H9 (cell line): ENCODE measurements at regions not wholly inside any gene's neighbourhood (a gene's known extent, or its start where the extent isn't known, plus 50 kb on each side); places are given as distances from the start of the nearest gene placed in this dataset.

ENCODE experiments used
- DNase-seq: peaks from one replicate; pipeline ENCODE4 v3.0.0-alpha.2; 2017
- H2AFZ ChIP-seq: one replicate; pipeline ENCODE4 v1.6.1; 2013; ENCODE audit warnings: mild to moderate bottlenecking, low read length, control low read depth, moderate library complexity
- H2AK5ac ChIP-seq: 2 replicates; pipeline ENCODE4 v1.6.1; 2013; ENCODE audit warnings: low read length, control low read depth, mixed read lengths; ENCODE audit not compliant: insufficient read length
- H2BK120ac ChIP-seq: one replicate; pipeline ENCODE4 v1.6.1; 2013; ENCODE audit warnings: low read depth, mild to moderate bottlenecking, low read length, control low read depth, inconsistent platforms; ENCODE audit not compliant: poor library complexity, severe bottlenecking
- H2BK12ac ChIP-seq: 2 replicates; pipeline ENCODE4 v1.6.1; 2013; ENCODE audit warnings: low read length, control low read depth, mixed read lengths, low read depth; ENCODE audit not compliant: insufficient read length
- H2BK15ac ChIP-seq: 2 replicates; pipeline ENCODE4 v1.6.1; 2013; ENCODE audit warnings: low read depth, low read length, control low read depth
- H2BK20ac ChIP-seq: one replicate; pipeline ENCODE4 v1.6.1; 2013; ENCODE audit warnings: low read depth, mild to moderate bottlenecking, low read length, control low read depth, inconsistent platforms; ENCODE audit not compliant: poor library complexity, severe bottlenecking
- H2BK5ac ChIP-seq: 2 replicates; pipeline ENCODE4 v1.6.1; 2013; ENCODE audit warnings: low read length, control low read depth, mixed read lengths; ENCODE audit not compliant: insufficient read length
- H3K14ac ChIP-seq: 2 replicates; pipeline ENCODE4 v1.6.1; 2013; ENCODE audit warnings: low read length, control low read depth; ENCODE audit not compliant: insufficient read depth
- H3K18ac ChIP-seq: 2 replicates; pipeline ENCODE4 v1.6.1; 2013; ENCODE audit warnings: low read depth, mild to moderate bottlenecking, mixed read lengths, low read length, control low read depth; ENCODE audit not compliant: insufficient read length
- H3K23ac ChIP-seq: 2 replicates; pipeline ENCODE4 v1.6.1; 2013; ENCODE audit warnings: low read length, control low read depth, mixed read lengths, low read depth; ENCODE audit not compliant: insufficient read length
- H3K23me2 ChIP-seq: 2 replicates; pipeline ENCODE4 v1.6.1; 2013; ENCODE audit warnings: low read depth, mild to moderate bottlenecking, mixed read lengths, low read length, control low read depth; ENCODE audit not compliant: insufficient read length, poor library complexity, severe bottlenecking
- H3K27ac ChIP-seq: 2 replicates; pipeline ENCODE4 v1.5.1; 2013; ENCODE audit warnings: low read length, control low read depth, mixed read lengths, low read depth; ENCODE audit not compliant: insufficient read length
- H3K27me3 ChIP-seq: 2 replicates; pipeline ENCODE4 v1.6.1; 2013; ENCODE audit warnings: low read length, control low read depth, inconsistent platforms; ENCODE audit not compliant: insufficient read depth
- H3K4ac ChIP-seq: 2 replicates; pipeline ENCODE4 v1.6.1; 2013; ENCODE audit warnings: low read depth, mild to moderate bottlenecking, control low read depth, inconsistent platforms, low read length, moderate library complexity
- H3K4me1 ChIP-seq: 2 replicates; pipeline ENCODE4 v1.6.1; 2013; ENCODE audit warnings: low read length, control low read depth, inconsistent platforms; ENCODE audit not compliant: insufficient read depth
- H3K4me2 ChIP-seq: 2 replicates; pipeline ENCODE4 v1.6.1; 2013; ENCODE audit warnings: low read length, control low read depth, mixed read lengths; ENCODE audit not compliant: insufficient read length, insufficient read depth
- H3K56ac ChIP-seq: 2 replicates; pipeline ENCODE4 v1.6.1; 2013; ENCODE audit warnings: low read depth, mild to moderate bottlenecking, mixed read lengths, low read length, control low read depth; ENCODE audit not compliant: insufficient read length
- H3K79me1 ChIP-seq: 2 replicates; pipeline ENCODE4 v1.6.1; 2013; ENCODE audit warnings: low read depth, mild to moderate bottlenecking, moderate library complexity, low read length, control low read depth, inconsistent platforms; ENCODE audit not compliant: insufficient read depth, poor library complexity, severe bottlenecking
- H3K79me2 ChIP-seq: 2 replicates; pipeline ENCODE4 v1.6.1; 2013; ENCODE audit warnings: low read length, control low read depth, inconsistent platforms; ENCODE audit not compliant: insufficient read depth
- H3K9ac ChIP-seq: 2 replicates; pipeline ENCODE4 v1.6.1; 2013; ENCODE audit warnings: low read length, control low read depth, mixed read lengths; ENCODE audit not compliant: insufficient read length; ENCODE audit errors: extremely low read depth
- H3K9me3 ChIP-seq: one replicate; pipeline ENCODE4 v1.6.1; 2013; ENCODE audit warnings: low read depth, low read length, inconsistent platforms; ENCODE audit not compliant: control insufficient read depth
- H3T11ph ChIP-seq: one replicate; pipeline ENCODE4 v1.6.1; 2013; ENCODE audit warnings: mild to moderate bottlenecking, low read length, control low read depth, inconsistent platforms
- H4K20me1 ChIP-seq: one replicate; pipeline ENCODE4 v1.6.1; 2013; ENCODE audit not compliant: control insufficient read depth, insufficient read length, insufficient read depth
- H4K5ac ChIP-seq: 2 replicates; pipeline ENCODE4 v1.6.1; 2013; ENCODE audit warnings: low read depth, mild to moderate bottlenecking, mixed read lengths, low read length, control low read depth; ENCODE audit not compliant: insufficient read length
- H4K8ac ChIP-seq: replicated peaks from 2 replicates; pipeline ENCODE4 v1.6.1; 2013; ENCODE audit warnings: low read length, control low read depth, mixed read lengths, low read depth; ENCODE audit not compliant: insufficient read length
- H4K91ac ChIP-seq: 2 replicates; pipeline ENCODE4 v1.6.1; 2013; ENCODE audit warnings: low read depth, mild to moderate bottlenecking, moderate library complexity, mixed read lengths, low read length, control low read depth; ENCODE audit not compliant: insufficient read length
- H3K27ac Mint-ChIP-seq, 3 experiments: 2 replicates in 2 of 3; 3 replicates in 1 of 3; pipeline ENCODE4 v1.8.0; 2020 to 2021; ENCODE audit warnings: mixed read lengths in 3 of 3, mild to moderate bottlenecking in 1 of 3, moderate library complexity in 1 of 3
- H3K27me3 Mint-ChIP-seq: 2 replicates; pipeline ENCODE4 v1.8.0; 2021; ENCODE audit warnings: low read depth, mild to moderate bottlenecking, moderate library complexity, mixed read lengths
- H3K36me3 Mint-ChIP-seq, 3 experiments: 2 replicates in 2 of 3; 3 replicates in 1 of 3; pipeline ENCODE4 v1.8.0; 2020 to 2021; ENCODE audit warnings: low read depth in 3 of 3, mixed read lengths in 3 of 3; ENCODE audit not compliant: insufficient read depth in 1 of 3
- H3K4me1 Mint-ChIP-seq, 2 experiments: 2 replicates each; pipeline ENCODE4 v1.8.0; 2020; ENCODE audit warnings: mixed read lengths in 2 of 2
- H3K4me3 Mint-ChIP-seq, 2 experiments: 2 replicates in 1 of 2; 3 replicates in 1 of 2; pipeline ENCODE4 v1.8.0; 2020 to 2021; ENCODE audit warnings: mild to moderate bottlenecking in 2 of 2, mixed read lengths in 2 of 2, moderate library complexity in 1 of 2
- H3K9me3 Mint-ChIP-seq, 2 experiments: 2 replicates in 1 of 2; 3 replicates in 1 of 2; pipeline ENCODE4 v1.8.0; 2020; ENCODE audit warnings: mild to moderate bottlenecking in 2 of 2, mixed read lengths in 2 of 2, moderate library complexity in 1 of 2
- CTCF ChIP-seq: fragments of 200-600 bp; sonication (generic); conservative IDR thresholded peaks from 3 replicates; pipeline ENCODE4 v1.8.0; 2021; ENCODE audit warnings: antibody characterized with exemption, mild to moderate bottlenecking
- WGBS: extraction: QIAGEN DNeasy Blood & Tissue Kit; methylation state at CpG from one replicate; pipeline ENCODE4 v1.1.7; 2013; ENCODE audit warnings: missing lambda C conversion rate, low lambda C conversion rate, mixed read lengths; ENCODE audit not compliant: insufficient read length; ENCODE audit errors: extremely low coverage; 5-methylcytosine and 5-hydroxymethylcytosine counted together

GRCh38 chr2:58971511-58972360 lies 730.6 kb upstream of the FANCL start:
- no peak overlapping the region for H3K4ac ChIP-seq
- TF ChIP-seq CTCF, result no peak
- H3K9ac ChIP-seq, result no peak overlapping the region
- H2BK20ac ChIP-seq, result no peak overlapping the region
- Mint-ChIP-seq H3K27me3 (no peaks in the 10 kb centered on the region), H3K36me3 (no peaks in the 10 kb centered on the region), H3K9me3 (no peaks in the 10 kb centered on the region), H3K4me3 (no peak overlapping the region), H3K27ac (no peak overlapping the region), H3K4me1 (peaks cover 49 to 55% of the 10 kb centered on the region in 2 experiments)
- no peaks in the 10 kb centered on the region for H3K79me2 ChIP-seq
- no peaks in the 10 kb centered on the region for H3K27me3 ChIP-seq
- H3K27ac ChIP-seq, result no peak overlapping the region
- peaks cover 14% of the 10 kb centered on the region; the same call in 1 of the 2 replicates for H3K4me1 ChIP-seq
- no peak overlapping the region for H3K56ac ChIP-seq
- H3K14ac ChIP-seq, result no peak overlapping the region
- no peaks in the 10 kb centered on the region for H3K9me3 ChIP-seq
- H2BK15ac ChIP-seq, result no peak overlapping the region
- H4K5ac ChIP-seq, result no peak overlapping the region
- no CpG with 5 or more reads among the region's 14 CpGs for WGBS
- no peak overlapping the region for H2BK5ac ChIP-seq
- H2AK5ac ChIP-seq, result no peak overlapping the region
- H4K20me1 ChIP-seq, result no peaks in the 10 kb centered on the region
- no peak for DNase-seq
- H3T11ph ChIP-seq, result no peak overlapping the region
- H3K23me2 ChIP-seq, result no peaks in the 10 kb centered on the region
- no peaks in the 10 kb centered on the region for H3K79me1 ChIP-seq
- H2BK120ac ChIP-seq, result no peak overlapping the region
- H4K91ac ChIP-seq, result no peak overlapping the region
- no peak overlapping the region for H2AFZ ChIP-seq
- H3K4me2 ChIP-seq, result no peak overlapping the region
- no peak overlapping the region for H3K23ac ChIP-seq
- H2BK12ac ChIP-seq, result no peak overlapping the region
- H4K8ac ChIP-seq, result no peak overlapping the region
- H3K18ac ChIP-seq, result no peak overlapping the region
